ENCODE measurements at regions not wholly inside any gene's neighbourhood (a gene's known extent, or its start where the extent isn't known, plus 50 kb on each side); places are given as distances from the start of the nearest gene placed in this dataset.

DNA sequence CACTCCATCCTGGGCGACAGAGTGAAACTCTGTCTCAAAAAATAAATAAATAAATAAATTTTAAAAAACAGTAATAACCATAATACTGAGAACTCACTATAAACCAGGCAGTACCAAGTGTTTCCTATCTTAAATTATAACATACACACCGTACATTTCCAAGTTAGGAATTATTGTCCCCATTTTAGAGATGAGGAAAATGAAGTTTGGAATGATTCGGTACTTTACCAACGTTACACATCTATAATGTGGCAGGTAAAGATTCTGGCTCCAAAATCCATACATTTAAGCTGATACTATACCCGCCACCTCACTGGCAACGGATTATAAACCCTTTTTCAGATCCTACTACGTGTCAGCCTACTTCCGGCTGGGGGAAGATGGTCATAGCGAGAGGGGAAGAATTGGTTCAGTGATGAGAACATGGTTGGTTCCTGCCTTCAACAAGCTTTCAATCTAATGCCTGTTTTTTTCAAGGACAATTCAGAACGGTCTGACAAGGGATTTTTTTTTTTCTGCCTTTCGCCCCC is 105.9 kb upstream of the ATF7IP start:
- DNase-seq (ENCODE audit: low spot score): no peak
- peak overlapping the region; percentile 58 for H3K4me3 ChIP-seq
- TF ChIP-seq, protein P1, sequence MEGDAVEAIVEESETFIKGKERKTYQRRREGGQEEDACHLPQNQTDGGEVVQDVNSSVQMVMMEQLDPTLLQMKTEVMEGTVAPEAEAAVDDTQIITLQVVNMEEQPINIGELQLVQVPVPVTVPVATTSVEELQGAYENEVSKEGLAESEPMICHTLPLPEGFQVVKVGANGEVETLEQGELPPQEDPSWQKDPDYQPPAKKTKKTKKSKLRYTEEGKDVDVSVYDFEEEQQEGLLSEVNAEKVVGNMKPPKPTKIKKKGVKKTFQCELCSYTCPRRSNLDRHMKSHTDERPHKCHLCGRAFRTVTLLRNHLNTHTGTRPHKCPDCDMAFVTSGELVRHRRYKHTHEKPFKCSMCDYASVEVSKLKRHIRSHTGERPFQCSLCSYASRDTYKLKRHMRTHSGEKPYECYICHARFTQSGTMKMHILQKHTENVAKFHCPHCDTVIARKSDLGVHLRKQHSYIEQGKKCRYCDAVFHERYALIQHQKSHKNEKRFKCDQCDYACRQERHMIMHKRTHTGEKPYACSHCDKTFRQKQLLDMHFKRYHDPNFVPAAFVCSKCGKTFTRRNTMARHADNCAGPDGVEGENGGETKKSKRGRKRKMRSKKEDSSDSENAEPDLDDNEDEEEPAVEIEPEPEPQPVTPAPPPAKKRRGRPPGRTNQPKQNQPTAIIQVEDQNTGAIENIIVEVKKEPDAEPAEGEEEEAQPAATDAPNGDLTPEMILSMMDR (IDR thresholded peaks at IDR 0.05): no peak
- peak overlapping the region; percentile 77 to 88 for H3K27ac ChIP-seq

DNA sequence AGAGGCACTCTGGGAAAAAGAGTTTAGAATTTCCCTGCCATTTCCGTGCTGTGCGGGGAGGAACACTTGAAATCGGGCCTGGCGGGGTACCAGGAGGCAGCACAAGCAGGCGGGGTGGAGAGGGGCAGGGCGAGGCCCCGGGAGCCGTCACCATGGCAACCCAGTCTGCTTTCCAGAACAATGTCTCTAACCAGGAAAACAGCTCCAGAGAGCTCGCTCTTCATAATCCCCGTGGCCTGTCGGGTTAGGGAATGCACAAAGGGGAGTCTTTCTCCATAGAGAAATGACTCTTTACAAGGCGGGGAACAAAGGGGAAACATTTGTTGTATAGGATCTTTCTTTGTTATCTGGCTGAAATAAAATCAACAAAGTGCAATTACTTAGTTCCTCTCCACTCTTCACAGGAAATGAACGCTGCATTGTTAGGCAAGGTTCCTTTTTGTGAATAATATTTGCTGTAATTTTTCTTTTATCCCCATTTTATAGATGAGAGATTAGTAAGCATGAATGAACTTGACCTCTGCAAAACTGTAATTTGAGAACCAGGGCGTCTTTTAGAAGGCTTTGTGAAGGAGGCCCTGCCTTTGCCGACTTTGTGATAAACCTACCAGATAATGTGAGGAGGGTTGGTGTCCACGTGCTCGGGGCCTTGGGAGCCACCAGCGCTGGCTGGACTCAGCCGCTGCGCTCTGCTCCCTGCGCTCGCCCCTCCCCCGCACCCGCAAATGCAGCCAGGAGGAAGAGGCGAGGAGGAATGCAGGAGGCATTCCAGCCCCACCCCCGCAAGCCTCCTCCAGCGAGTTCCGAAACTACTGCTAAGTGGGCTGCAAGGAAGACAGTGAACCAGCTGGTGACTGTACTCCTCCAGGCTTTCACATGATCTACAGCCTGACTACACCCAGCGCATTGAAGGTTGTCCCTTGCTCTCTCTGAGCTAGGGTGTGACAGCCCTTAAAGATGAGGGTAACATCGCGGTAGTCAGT is 105.2 kb upstream of the ATF7IP start:
- DNase-seq (ENCODE audit: low spot score): peak; percentile 92
- TF ChIP-seq, protein P1 (IDR thresholded peaks at IDR 0.05): no peak
- Histone ChIP-seq H3K27ac (peak overlapping the region; percentile 77 to 88), H3K4me3 (peak overlapping the region; percentile 58)

DNA sequence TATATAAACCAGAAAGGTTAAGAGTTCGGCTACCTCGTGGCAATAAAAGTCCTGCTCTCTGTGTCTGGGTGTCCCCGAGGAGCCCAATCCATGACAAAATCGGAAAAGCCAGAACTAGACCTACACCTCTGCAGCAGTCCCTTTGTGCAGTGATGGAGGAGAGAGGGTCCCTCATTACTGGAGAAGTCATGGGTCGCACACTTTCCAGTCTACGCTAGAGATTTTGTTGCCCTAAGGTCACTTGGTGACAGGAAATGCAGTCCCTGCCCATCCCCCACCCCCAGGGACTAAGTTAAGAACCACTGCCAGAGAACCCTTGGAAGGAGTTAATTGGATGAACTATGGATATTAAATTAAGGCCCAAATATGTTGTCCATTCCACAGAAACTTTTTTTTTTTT is 104.4 kb upstream of the ATF7IP start:
- peak overlapping the region; percentile 58 for H3K4me3 ChIP-seq
- TF ChIP-seq, protein P1 (IDR thresholded peaks at IDR 0.05): no peak
- peak overlapping the region; percentile 77 to 88 for H3K27ac ChIP-seq
- no peak for DNase-seq (ENCODE audit: low spot score)

GRCh38 chr12:14261861-14262260 is 103.6 kb upstream of the ATF7IP start:
- TF ChIP-seq, protein P1 (IDR thresholded peaks at IDR 0.05): no peak
- DNase-seq (ENCODE audit: low spot score): no peak
- H3K27ac ChIP-seq: peak overlapping the region in 1 of 2 donors; percentile 23
- H3K4me3 ChIP-seq: no peak overlapping the region

DNA sequence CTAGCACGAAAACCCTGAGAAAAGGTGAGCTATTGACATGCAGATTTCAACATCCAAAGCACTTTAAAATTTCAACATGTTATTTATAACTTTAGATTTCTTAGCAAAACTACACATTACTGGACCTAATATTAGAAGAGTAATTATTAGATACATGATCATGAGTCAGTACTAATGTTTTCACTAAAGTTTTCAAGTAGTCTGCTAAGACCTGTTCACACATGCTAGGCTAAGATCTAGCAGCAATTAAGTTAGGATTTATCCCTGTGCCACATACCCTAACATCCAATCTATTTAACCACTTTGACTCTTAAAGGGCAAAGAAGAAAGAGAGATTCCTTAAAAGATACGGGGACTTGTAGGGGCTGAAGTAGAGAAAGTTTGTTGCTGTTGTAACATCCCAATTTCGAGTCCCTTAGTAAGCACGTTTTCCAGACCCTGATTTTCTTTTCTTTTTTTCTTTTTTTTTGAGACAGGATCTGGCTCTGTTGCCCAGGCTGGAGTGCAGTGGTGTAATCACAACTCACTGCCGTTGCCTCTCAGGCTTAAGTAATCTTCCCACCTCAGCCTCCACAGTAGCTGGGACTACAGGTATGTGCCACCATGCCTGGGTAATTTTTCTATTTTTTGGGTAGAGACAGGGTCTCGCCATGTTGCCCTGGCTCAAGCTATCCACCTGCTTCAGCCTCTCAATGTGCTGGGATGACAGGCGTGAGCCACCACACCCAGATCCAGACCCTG is 102.5 kb upstream of the ATF7IP start:
- TF ChIP-seq, protein P1 (IDR thresholded peaks at IDR 0.05): no peak
- Histone ChIP-seq H3K27ac (no peak overlapping the region), H3K4me3 (no peak overlapping the region)
- DNase-seq (ENCODE audit: low spot score): no peak

GRCh38 chr12:14263742-14264141 is 101.7 kb upstream of the ATF7IP start:
- Histone ChIP-seq H3K27ac (no peak overlapping the region), H3K4me3 (no peak overlapping the region)
- no peak for DNase-seq (ENCODE audit: low spot score)
- TF ChIP-seq, protein P1 (IDR thresholded peaks at IDR 0.05): no peak

Measured in coronary artery (tissue), 2 donors.